Caco-2 (cell line): ENCODE measurements at regions not wholly inside any gene's neighbourhood (a gene's known extent, or its start where the extent isn't known, plus 50 kb on each side); places are given as distances from the start of the nearest gene placed in this dataset.

Experiments used
- BruUV-seq: library from RNA; stranded (reverse); fragments of 400-500 nt; replicated peaks from 2 replicates; lab custom pipeline; 2021; lab: Mats Ljungman, UMichigan
- CTCF ChIA-PET: fragments of 300-600 bp; sonication (Branson Sonifier 250); formaldehyde crosslinking; loops from one replicate; lab custom pipeline; 2022; ENCODE audit warnings: antibody characterized with exemption; lab: Charles Lee
- POLR2A ChIA-PET: fragments of 300-600 bp; sonication (Branson Sonifier 250); formaldehyde crosslinking; loops from one replicate; lab custom pipeline; 2022; ENCODE audit warnings: antibody characterized with exemption; lab: Charles Lee
- DNase-seq, 2 experiments: peaks; one replicate each; pipeline versions ENCODE4 v3.0.0 to v3.0.0-alpha.2; 2020 to 2022
- H3K27me3 ChIP-seq: replicated peaks from 2 replicates; pipeline ENCODE4 v1.6.0; 2011; ENCODE audit warnings: low read length; ENCODE audit not compliant: control insufficient read depth, insufficient read depth
- H3K36me3 ChIP-seq: 2 replicates; pipeline ENCODE4 v1.5.1; 2011; ENCODE audit warnings: low read length; ENCODE audit not compliant: control insufficient read depth, insufficient read depth
- H3K4me1 ChIP-seq: fragments of 250-450 bp; sonication (Bioruptor Pico); 2 replicates; pipeline ENCODE4 v1.5.1; 2020; ENCODE audit warnings: mild to moderate bottlenecking
- H3K4me3 ChIP-seq: 2 replicates; pipeline ENCODE4 v1.5.1; 2011; ENCODE audit warnings: low read depth, mild to moderate bottlenecking, control low read depth, low read length
- H3K9me3 ChIP-seq: fragments of 250-450 bp; sonication (Bioruptor Pico); 2 replicates; pipeline ENCODE4 v1.5.1; 2020; ENCODE audit warnings: mild to moderate bottlenecking, moderate library complexity
- H3K27ac Mint-ChIP-seq: one replicate; pipeline ENCODE4 v1.8.0; 2022; ENCODE audit warnings: mixed read lengths; ENCODE audit not compliant: unreplicated experiment
- H3K27me3 Mint-ChIP-seq: one replicate; pipeline ENCODE4 v1.8.0; 2022; ENCODE audit warnings: mixed read lengths; ENCODE audit not compliant: insufficient read depth, unreplicated experiment
- H3K36me3 Mint-ChIP-seq: one replicate; pipeline ENCODE4 v1.8.0; 2022; ENCODE audit warnings: mild to moderate bottlenecking, mixed read lengths; ENCODE audit not compliant: insufficient read depth, unreplicated experiment
- H3K4me1 Mint-ChIP-seq: one replicate; pipeline ENCODE4 v1.8.0; 2022; ENCODE audit warnings: low read depth, mixed read lengths; ENCODE audit not compliant: unreplicated experiment
- H3K4me3 Mint-ChIP-seq: one replicate; pipeline ENCODE4 v1.8.0; 2022; ENCODE audit warnings: mild to moderate bottlenecking, moderate library complexity, mixed read lengths; ENCODE audit not compliant: unreplicated experiment
- H3K9me3 Mint-ChIP-seq: one replicate; pipeline ENCODE4 v1.8.0; 2022; ENCODE audit warnings: mixed read lengths; ENCODE audit not compliant: unreplicated experiment
- intact Hi-C: fragments of 100-400 bp; cut with micrococcal nuclease; formaldehyde crosslinking; loops from one replicate; pipeline ENCODE4 v1.10.0; 2022; ENCODE audit not compliant: unreplicated experiment
- TF ChIP-seq, protein P1 (sequence below), 2 experiments: fragments of 200-600 bp in 1 of 2; IDR thresholded peaks; 1 replicate in 1 of 2; 2 replicates in 1 of 2; pipeline versions ENCODE4 v1.5.1 to v1.8.0; 2011 to 2022; ENCODE audit warnings: antibody characterized with exemption in 1 of 2, control low read depth in 1 of 2, inconsistent platforms in 1 of 2, low read depth in 1 of 2, low read length in 1 of 2, mild to moderate bottlenecking in 1 of 2, moderate library complexity in 1 of 2; ENCODE audit not compliant: insufficient read depth in 1 of 2, severe bottlenecking in 1 of 2, unreplicated experiment in 1 of 2

GRCh38 chr2:239825705-239825979, 199.5 kb downstream of the NDUFA10 start:
- Mint-ChIP-seq H3K27ac (no peak overlapping the region), H3K9me3 (no peaks in the 10 kb centered on the region), H3K36me3 (no peaks in the 10 kb centered on the region), H3K4me3 (no peak overlapping the region), H3K4me1 (no peaks in the 10 kb centered on the region), H3K27me3 (peaks cover 6% of the 10 kb centered on the region)
- H3K36me3 ChIP-seq: no peaks in the 10 kb centered on the region
- POLR2A ChIA-PET: no interaction called here
- H3K27me3 ChIP-seq: no peaks in the 10 kb centered on the region
- CTCF ChIA-PET: no interaction called here
- TF ChIP-seq, protein P1, sequence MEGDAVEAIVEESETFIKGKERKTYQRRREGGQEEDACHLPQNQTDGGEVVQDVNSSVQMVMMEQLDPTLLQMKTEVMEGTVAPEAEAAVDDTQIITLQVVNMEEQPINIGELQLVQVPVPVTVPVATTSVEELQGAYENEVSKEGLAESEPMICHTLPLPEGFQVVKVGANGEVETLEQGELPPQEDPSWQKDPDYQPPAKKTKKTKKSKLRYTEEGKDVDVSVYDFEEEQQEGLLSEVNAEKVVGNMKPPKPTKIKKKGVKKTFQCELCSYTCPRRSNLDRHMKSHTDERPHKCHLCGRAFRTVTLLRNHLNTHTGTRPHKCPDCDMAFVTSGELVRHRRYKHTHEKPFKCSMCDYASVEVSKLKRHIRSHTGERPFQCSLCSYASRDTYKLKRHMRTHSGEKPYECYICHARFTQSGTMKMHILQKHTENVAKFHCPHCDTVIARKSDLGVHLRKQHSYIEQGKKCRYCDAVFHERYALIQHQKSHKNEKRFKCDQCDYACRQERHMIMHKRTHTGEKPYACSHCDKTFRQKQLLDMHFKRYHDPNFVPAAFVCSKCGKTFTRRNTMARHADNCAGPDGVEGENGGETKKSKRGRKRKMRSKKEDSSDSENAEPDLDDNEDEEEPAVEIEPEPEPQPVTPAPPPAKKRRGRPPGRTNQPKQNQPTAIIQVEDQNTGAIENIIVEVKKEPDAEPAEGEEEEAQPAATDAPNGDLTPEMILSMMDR (IDR thresholded peaks at IDR 0.05; ENCODE audit: insufficient read depth in 1 of 2, low read depth in 1 of 2, low read length in 1 of 2, severe bottlenecking in 1 of 2, unreplicated experiment in 1 of 2): no peak
- BruUV-seq: no TSS peak
- intact Hi-C loops: no loop called here
- no peak for DNase-seq
- no peaks in the 10 kb centered on the region for H3K4me1 ChIP-seq
- no peaks in the 10 kb centered on the region for H3K9me3 ChIP-seq
- H3K4me3 ChIP-seq: no peak overlapping the region

DNA sequence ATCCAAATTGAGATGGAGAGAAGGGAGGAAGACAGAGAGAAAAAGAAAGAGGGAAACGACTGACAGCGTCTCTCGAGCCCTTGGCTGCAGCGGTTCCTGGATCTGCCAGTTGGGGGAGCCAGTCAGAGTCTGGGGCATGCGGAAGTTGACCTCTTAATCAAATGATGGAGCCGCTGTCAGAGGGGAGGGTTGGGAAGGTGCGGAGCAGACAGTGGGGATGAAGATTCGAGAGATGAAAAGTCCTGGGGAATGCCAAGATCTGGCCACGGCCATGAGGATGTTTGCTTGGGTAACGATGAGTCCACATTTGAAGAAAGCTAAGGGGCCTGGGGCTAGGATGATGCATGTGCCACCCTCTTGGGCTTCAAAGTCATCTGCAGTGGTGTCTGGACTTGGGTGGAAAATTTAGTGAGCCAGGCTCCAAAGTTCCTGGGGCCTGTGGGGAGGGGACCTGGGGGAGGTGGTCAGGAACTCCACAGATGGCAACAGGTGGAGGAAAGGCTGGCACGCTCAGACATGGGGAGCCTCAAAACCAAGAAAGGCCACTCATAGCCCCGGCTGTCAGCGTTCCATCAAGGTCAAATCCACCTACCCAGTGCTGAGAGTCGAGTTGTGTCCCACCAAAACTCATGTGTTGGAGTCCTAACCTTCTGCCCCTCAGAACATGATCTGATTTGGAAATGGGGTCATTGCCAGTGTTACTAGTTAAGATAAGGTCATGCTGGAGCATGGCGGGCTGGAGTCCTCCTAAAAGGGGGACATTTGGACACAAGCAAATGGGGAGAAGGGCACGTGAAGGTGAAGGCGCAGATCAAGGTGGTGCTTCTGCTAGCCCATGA, 200.1 kb downstream of the NDUFA10 start:
- Mint-ChIP-seq H3K27me3 (peaks cover 6% of the 10 kb centered on the region), H3K36me3 (no peaks in the 10 kb centered on the region), H3K9me3 (no peaks in the 10 kb centered on the region), H3K4me1 (no peaks in the 10 kb centered on the region), H3K27ac (no peak overlapping the region), H3K4me3 (no peak overlapping the region)
- BruUV-seq: no TSS peak
- Histone ChIP-seq H3K4me3 (no peak overlapping the region), H3K36me3 (no peaks in the 10 kb centered on the region), H3K4me1 (no peaks in the 10 kb centered on the region), H3K27me3 (no peaks in the 10 kb centered on the region), H3K9me3 (no peaks in the 10 kb centered on the region)
- no peak for DNase-seq
- TF ChIP-seq, protein P1 (IDR thresholded peaks at IDR 0.05; ENCODE audit: insufficient read depth in 1 of 2, low read depth in 1 of 2, low read length in 1 of 2, severe bottlenecking in 1 of 2, unreplicated experiment in 1 of 2): no peak
- CTCF ChIA-PET: interaction anchor here (1.3 kb wide), 1 partner anchor 196 kb away, joined by 4 read pairs; no protein-coding TSS in a partner anchor
- POLR2A ChIA-PET: no interaction called here
- intact Hi-C loops: no loop called here

GRCh38 chr2:239824046-239824694, 201.0 kb downstream of the NDUFA10 start:
- Mint-ChIP-seq H3K27ac (no peak overlapping the region), H3K4me3 (no peak overlapping the region), H3K27me3 (peaks cover 6% of the 10 kb centered on the region), H3K4me1 (no peaks in the 10 kb centered on the region), H3K9me3 (no peaks in the 10 kb centered on the region), H3K36me3 (no peaks in the 10 kb centered on the region)
- Histone ChIP-seq H3K4me3 (no peak overlapping the region), H3K9me3 (no peaks in the 10 kb centered on the region), H3K36me3 (no peaks in the 10 kb centered on the region), H3K27me3 (no peaks in the 10 kb centered on the region), H3K4me1 (no peaks in the 10 kb centered on the region)
- BruUV-seq: no TSS peak
- ChIA-PET CTCF (interaction anchor here (1.3 kb wide), 1 partner anchor 197 kb away, joined by 4 read pairs; no protein-coding TSS in a partner anchor), POLR2A (no interaction called here)
- intact Hi-C loops: no loop called here
- peak; percentile 24 to 47 for DNase-seq
- TF ChIP-seq, protein P1 (IDR thresholded peaks at IDR 0.05; ENCODE audit: insufficient read depth in 1 of 2, low read depth in 1 of 2, low read length in 1 of 2, severe bottlenecking in 1 of 2, unreplicated experiment in 1 of 2): peak; percentile 8 to 24
